HEK293 (cell line): ENCODE measurements at regions not wholly inside any gene's neighbourhood (a gene's known extent, or its start where the extent isn't known, plus 50 kb on each side); places are given as distances from the start of the nearest gene placed in this dataset.

Source experiments
- GLIS2 ChIP-seq: fragments of 450-650 bp; formaldehyde crosslinking; IDR thresholded peaks from 2 replicates; pipeline ENCODE4 v1.5.1; 2016; ENCODE audit warnings: missing biosample characterization, missing genetic modification characterization
- ZBTB7A ChIP-seq: fragments of 450-650 bp; formaldehyde crosslinking; IDR thresholded peaks from 2 replicates; pipeline ENCODE4 v1.5.1; 2016; ENCODE audit warnings: low read depth, missing biosample characterization, missing genetic modification characterization
- ZNF274 ChIP-seq, 2 experiments: fragments of 200-500 bp in 1 of 2; fragments of 450-650 bp in 1 of 2; sonication (Bioruptor generic) in 1 of 2; formaldehyde crosslinking in 1 of 2; IDR thresholded peaks; 2 replicates each; pipeline versions ENCODE4 v1.5.1 to v1.6.1; 2014 to 2016; ENCODE audit warnings: borderline replicate concordance in 1 of 2, inconsistent platforms in 1 of 2, low read length in 1 of 2, missing biosample characterization in 1 of 2, missing genetic modification characterization in 1 of 2
- ZNF558 ChIP-seq: fragments of 450-650 bp; formaldehyde crosslinking; IDR thresholded peaks from 2 replicates; pipeline ENCODE4 v1.5.1; 2016; ENCODE audit warnings: missing biosample characterization, missing genetic modification characterization
- ZNF670 ChIP-seq: fragments of 450-650 bp; formaldehyde crosslinking; IDR thresholded peaks from 2 replicates; pipeline ENCODE4 v1.5.1; 2016; ENCODE audit warnings: missing biosample characterization, missing genetic modification characterization, low read depth
- TF ChIP-seq, protein P1 (sequence below): fragments of 450-650 bp; formaldehyde crosslinking; IDR thresholded peaks from 2 replicates; pipeline ENCODE4 v1.5.1; 2017; ENCODE audit warnings: missing biosample characterization, mild to moderate bottlenecking, missing genetic modification characterization, moderate library complexity
- TF ChIP-seq, protein P2 (sequence below): fragments of 450-650 bp; formaldehyde crosslinking; IDR thresholded peaks from 2 replicates; pipeline ENCODE4 v1.5.1; 2016; ENCODE audit warnings: missing biosample characterization, missing genetic modification characterization
- TF ChIP-seq, protein P3 (sequence below): fragments of 450-650 bp; formaldehyde crosslinking; IDR thresholded peaks from 2 replicates; pipeline ENCODE4 v1.5.1; 2016; ENCODE audit warnings: missing biosample characterization, missing genetic modification characterization, low read depth
- TF ChIP-seq, protein P4 (sequence below): fragments of 450-650 bp; formaldehyde crosslinking; optimal IDR thresholded peaks from 2 replicates; pipeline ENCODE3; 2016; ENCODE audit warnings: missing biosample characterization, mild to moderate bottlenecking, missing genetic modification characterization
- TF ChIP-seq, protein P5 (sequence below): fragments of 450-650 bp; formaldehyde crosslinking; IDR thresholded peaks from 2 replicates; pipeline ENCODE4 v1.5.1; 2016; ENCODE audit warnings: missing biosample characterization, missing genetic modification characterization
- TF ChIP-seq, protein P6 (sequence below): fragments of 450-650 bp; formaldehyde crosslinking; IDR thresholded peaks from 2 replicates; pipeline ENCODE4 v1.5.1; 2016; ENCODE audit warnings: missing biosample characterization, missing genetic modification characterization

DNA sequence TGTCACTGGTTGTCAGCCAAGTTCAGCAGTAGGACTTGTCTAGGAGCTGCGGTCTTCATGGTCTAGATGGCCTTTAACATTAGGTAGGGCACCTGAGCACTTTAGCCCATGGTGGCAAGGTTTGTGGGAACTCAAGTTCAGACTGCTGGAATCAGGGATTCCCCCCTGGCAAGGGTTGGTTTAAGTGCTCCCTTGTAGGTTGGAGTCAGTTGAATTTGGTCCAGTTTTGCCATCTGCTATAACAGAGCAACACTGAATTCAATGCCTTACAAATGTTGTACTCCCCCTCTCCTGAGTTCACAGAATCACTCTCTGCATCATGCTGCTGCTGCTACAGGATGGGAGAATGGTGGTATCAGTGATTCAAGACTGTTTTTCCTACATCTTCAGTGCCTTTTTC lies 509.3 kb downstream of the VGLL3 start:
- TF ChIP-seq, protein P1, sequence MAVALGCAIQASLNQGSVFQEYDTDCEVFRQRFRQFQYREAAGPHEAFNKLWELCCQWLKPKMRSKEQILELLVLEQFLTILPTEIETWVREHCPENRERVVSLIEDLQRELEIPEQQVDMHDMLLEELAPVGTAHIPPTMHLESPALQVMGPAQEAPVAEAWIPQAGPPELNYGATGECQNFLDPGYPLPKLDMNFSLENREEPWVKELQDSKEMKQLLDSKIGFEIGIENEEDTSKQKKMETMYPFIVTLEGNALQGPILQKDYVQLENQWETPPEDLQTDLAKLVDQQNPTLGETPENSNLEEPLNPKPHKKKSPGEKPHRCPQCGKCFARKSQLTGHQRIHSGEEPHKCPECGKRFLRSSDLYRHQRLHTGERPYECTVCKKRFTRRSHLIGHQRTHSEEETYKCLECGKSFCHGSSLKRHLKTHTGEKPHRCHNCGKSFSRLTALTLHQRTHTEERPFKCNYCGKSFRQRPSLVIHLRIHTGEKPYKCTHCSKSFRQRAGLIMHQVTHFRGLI (tag by site-specific recombination): no peak
- TF ChIP-seq, protein P2, sequence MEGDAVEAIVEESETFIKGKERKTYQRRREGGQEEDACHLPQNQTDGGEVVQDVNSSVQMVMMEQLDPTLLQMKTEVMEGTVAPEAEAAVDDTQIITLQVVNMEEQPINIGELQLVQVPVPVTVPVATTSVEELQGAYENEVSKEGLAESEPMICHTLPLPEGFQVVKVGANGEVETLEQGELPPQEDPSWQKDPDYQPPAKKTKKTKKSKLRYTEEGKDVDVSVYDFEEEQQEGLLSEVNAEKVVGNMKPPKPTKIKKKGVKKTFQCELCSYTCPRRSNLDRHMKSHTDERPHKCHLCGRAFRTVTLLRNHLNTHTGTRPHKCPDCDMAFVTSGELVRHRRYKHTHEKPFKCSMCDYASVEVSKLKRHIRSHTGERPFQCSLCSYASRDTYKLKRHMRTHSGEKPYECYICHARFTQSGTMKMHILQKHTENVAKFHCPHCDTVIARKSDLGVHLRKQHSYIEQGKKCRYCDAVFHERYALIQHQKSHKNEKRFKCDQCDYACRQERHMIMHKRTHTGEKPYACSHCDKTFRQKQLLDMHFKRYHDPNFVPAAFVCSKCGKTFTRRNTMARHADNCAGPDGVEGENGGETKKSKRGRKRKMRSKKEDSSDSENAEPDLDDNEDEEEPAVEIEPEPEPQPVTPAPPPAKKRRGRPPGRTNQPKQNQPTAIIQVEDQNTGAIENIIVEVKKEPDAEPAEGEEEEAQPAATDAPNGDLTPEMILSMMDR (tag by site-specific recombination): no peak
- TF ChIP-seq, protein P3, sequence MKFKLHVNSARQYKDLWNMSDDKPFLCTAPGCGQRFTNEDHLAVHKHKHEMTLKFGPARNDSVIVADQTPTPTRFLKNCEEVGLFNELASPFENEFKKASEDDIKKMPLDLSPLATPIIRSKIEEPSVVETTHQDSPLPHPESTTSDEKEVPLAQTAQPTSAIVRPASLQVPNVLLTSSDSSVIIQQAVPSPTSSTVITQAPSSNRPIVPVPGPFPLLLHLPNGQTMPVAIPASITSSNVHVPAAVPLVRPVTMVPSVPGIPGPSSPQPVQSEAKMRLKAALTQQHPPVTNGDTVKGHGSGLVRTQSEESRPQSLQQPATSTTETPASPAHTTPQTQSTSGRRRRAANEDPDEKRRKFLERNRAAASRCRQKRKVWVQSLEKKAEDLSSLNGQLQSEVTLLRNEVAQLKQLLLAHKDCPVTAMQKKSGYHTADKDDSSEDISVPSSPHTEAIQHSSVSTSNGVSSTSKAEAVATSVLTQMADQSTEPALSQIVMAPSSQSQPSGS (tag by site-specific recombination): no peak
- TF ChIP-seq, protein P4, sequence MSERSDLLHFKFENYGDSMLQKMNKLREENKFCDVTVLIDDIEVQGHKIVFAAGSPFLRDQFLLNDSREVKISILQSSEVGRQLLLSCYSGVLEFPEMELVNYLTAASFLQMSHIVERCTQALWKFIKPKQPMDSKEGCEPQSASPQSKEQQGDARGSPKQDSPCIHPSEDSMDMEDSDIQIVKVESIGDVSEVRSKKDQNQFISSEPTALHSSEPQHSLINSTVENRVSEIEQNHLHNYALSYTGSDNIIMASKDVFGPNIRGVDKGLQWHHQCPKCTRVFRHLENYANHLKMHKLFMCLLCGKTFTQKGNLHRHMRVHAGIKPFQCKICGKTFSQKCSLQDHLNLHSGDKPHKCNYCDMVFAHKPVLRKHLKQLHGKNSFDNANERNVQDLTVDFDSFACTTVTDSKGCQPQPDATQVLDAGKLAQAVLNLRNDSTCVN (tag by site-specific recombination): no peak
- TF ChIP-seq ZNF670 (tag by site-specific recombination) (no peak), ZNF274 (IDR thresholded peaks at IDR 0.05; ENCODE audit: low read length) (no peak), ZNF274 (tag by site-specific recombination; IDR thresholded peaks at IDR 0.05; ENCODE audit: borderline replicate concordance) (no peak), GLIS2 (tag by site-specific recombination) (no peak), ZNF558 (tag by site-specific recombination) (no peak), ZBTB7A (tag by site-specific recombination) (no peak)
- TF ChIP-seq, protein P5, sequence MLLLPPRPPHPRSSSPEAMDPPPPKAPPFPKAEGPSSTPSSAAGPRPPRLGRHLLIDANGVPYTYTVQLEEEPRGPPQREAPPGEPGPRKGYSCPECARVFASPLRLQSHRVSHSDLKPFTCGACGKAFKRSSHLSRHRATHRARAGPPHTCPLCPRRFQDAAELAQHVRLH (tag by site-specific recombination): no peak
- TF ChIP-seq, protein P6, sequence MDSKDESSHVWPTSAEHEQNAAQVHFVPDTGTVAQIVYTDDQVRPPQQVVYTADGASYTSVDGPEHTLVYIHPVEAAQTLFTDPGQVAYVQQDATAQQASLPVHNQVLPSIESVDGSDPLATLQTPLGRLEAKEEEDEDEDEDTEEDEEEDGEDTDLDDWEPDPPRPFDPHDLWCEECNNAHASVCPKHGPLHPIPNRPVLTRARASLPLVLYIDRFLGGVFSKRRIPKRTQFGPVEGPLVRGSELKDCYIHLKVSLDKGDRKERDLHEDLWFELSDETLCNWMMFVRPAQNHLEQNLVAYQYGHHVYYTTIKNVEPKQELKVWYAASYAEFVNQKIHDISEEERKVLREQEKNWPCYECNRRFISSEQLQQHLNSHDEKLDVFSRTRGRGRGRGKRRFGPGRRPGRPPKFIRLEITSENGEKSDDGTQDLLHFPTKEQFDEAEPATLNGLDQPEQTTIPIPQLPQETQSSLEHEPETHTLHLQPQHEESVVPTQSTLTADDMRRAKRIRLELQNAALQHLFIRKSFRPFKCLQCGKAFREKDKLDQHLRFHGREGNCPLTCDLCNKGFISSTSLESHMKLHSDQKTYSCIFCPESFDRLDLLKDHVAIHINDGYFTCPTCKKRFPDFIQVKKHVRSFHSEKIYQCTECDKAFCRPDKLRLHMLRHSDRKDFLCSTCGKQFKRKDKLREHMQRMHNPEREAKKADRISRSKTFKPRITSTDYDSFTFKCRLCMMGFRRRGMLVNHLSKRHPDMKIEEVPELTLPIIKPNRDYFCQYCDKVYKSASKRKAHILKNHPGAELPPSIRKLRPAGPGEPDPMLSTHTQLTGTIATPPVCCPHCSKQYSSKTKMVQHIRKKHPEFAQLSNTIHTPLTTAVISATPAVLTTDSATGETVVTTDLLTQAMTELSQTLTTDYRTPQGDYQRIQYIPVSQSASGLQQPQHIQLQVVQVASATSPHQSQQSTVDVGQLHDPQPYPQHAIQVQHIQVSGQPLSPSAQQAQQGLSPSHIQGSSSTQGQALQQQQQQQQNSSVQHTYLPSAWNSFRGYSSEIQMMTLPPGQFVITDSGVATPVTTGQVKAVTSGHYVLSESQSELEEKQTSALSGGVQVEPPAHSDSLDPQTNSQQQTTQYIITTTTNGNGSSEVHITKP (tag by site-specific recombination): no peak
